HG03103 (cell line): ENCODE measurements at regions not wholly inside any gene's neighbourhood (a gene's known extent, or its start where the extent isn't known, plus 50 kb on each side); places are given as distances from the start of the nearest gene placed in this dataset.

Experiments
- ATAC-seq: cut with Tn5 transposase; IDR thresholded peaks from one replicate; pipeline ENCODE4 v1.9.1; 2021; ENCODE audit warnings: low read depth; ENCODE audit not compliant: unreplicated experiment

DNA sequence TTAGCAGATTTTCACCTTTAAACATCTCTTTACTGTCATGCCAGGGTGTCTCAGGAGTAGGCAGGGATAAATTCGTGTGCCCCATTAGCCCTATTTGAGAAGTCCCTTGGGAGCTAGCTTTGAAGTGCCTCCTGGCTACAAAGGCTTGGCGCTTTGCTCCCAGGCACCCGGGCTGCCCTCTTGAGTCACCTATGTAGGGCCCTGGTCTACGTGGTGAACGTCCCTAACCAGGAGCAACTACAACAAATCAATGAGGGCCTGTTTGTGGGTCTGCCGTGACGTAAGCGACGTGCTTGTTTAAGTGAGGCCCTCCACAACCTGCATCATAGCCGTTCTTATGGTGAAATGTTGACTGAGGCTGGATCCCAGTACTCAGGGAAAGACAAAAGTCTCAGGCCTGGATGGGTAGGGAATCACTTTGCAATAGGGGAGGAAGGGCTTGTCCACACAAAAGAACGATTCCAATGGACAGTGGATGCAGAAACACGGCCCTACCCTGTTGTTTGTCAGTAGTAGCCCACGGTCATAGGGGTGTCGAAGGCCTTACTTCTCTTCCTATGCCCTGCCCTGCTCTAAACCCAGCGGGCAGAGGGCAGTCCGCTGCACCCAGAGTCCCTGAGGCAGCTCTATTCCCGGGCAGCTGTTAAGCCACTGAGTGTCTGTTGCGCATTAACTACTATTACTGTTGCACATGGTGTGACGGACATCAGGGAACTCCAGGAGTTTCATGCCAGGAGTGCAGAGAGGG is 93.9 kb downstream of the INHBB start:
- ATAC-seq: no peak

DNA sequence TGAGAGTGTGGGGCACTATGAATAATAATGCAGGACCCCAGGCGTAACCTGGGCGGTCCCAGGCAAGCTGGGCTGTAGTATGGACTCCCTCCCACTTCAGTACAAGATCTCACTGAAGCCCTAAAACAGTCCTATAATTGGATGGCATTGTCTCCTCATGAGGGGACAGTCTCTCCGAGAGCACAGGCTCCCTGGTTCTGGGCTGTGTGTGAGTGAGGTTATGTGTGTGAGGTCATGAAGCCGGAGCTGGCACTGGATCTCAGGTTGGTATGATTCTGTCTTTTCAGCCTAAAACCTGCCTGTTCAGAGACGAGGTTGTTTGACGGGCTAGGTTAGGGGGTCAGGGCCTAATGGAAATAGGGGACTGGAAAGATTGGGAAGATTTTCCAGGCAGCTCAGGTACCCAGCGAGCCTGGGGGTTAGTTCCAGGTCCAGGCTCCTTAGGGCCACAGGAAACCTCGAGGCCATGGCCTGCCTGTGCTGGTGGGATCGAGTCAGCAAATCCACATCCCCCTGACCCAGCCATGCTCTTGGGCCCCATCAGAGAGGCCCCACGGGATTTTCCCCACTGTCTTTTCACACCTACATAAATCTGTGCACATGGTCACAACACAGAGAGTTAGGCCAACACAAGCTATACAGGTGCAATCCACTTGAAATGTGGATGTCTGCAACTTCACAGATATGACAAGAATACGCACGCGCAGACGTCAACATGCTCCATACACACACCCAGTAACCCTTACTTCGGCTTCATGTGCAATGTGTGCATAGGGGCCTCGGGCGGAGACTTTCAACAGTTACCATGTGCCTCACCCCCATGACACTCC is 94.8 kb downstream of the INHBB start:
- ATAC-seq: no peak

DNA sequence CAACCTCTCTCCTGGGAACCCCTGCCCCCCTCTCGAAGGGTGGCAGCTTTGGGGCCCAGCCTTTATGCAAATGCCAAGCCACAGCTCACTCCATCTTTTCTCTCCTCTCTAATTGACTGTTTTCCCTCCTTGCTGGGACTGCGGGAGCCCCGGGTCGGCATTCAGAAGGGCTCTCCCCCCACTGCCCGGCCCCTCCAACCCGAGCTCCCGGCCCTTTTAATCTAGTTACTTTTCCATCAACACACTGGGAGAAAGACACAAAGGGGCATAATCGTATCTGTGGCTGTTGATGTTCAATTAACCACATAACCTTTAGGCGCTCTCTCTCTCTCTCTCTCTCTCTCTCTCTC is 95.4 kb downstream of the INHBB start:
- ATAC-seq: no peak

DNA sequence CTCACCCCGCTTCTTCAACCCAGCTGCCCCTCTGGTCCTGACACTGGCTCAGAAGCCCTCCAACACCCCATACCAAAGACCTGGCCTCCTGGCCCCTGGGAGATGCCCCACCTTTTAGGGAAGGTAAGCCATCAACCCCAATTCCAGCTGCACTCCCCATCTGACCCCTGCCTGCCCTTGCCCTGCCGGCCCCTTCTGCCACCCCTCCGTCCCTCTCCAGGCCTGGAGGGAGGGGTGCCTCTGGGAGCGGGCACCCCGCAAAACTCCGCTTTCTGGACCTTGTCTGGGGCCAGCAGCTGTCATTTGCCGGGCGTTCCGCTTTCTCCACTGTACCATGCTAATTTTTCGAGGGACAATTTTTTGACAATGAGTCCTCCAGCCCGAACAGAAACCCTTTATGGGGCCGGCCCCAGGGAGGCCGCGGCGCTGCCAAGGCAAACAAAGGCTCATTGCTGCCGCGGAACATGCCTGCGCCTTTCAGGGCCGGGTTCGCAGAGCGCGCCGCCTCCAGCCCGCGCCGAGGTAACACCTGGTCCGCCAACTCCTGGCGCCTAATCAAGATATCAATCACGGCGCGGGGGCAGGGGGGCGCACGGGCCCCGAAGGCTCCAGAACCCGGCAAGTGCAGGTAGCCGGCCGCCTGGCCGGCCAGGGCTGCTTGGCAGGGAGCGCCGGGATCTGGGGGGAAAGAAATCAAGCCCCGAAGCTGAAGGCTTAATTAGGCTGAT is 96.0 kb downstream of the INHBB start:
- ATAC-seq: no peak

DNA sequence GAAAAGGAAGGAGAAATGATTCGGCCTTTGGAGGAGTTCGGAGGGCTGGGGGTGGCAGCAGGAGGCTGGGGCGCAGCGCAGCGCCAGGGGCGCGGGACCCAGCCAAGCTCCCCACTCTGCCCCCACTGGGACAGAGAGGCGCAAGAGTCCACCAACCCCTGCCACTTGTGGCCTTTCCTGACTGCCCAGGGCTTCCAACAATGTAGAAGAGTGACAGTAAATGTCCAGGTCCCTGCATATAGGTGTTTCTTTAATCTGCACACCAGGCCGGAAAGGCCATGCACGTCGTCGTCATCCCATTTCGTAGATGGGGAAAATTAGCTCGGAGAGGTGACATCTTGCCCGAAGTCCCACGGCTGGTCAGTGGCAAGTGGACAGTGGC is 96.6 kb downstream of the INHBB start:
- no peak for ATAC-seq

DNA sequence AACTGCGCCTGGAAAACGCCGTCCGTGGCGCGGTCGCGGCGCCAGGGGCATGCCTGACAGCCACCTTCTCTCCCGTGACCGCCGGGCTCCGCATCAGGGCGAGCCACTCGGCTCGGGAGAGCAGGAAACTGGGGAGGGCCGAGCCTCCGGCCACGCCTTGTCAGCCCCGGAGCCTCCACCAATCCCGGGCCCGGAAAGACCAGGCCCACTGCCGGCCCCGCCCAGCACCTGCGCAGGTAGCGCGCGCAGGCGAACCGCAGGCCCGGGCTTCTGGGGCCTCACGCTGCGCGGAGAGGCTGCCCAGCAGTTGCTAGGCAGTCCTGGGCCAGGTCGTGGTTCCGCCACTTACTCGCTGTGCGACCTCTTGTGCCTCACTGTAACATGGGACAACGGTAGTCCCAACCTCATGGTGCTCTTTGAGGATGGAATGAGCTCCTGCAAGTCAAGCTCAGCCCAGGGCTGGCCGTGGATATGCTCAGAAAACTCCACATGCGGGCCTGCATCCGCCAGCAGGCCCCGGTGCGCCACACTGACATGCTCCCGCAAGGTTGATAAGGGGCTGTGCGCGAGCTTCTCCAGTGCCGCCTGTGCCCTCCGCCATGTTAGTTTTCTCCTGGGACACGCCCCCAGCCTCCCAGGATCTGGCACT is 97.1 kb downstream of the INHBB start:
- no peak for ATAC-seq

DNA sequence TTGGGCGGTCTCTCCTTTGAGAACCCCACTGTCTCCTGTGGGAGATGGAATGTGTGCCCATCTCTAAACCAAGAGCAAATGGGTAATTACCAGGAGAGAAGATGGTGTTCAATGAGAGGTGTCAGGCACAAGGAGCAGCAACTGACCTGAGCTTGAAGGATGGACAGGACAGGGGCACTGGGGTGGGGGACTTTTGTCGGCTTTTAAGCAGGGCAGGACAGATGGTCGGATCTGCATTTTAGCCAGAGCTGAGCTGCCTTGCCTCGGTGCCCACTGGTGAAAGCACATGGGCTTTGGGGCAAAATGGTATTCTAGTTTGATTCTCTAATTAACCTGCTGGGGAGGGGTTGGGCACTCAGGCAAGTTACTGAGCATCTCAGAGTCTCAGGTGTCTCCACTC is 98.0 kb downstream of the INHBB start:
- no peak for ATAC-seq

DNA sequence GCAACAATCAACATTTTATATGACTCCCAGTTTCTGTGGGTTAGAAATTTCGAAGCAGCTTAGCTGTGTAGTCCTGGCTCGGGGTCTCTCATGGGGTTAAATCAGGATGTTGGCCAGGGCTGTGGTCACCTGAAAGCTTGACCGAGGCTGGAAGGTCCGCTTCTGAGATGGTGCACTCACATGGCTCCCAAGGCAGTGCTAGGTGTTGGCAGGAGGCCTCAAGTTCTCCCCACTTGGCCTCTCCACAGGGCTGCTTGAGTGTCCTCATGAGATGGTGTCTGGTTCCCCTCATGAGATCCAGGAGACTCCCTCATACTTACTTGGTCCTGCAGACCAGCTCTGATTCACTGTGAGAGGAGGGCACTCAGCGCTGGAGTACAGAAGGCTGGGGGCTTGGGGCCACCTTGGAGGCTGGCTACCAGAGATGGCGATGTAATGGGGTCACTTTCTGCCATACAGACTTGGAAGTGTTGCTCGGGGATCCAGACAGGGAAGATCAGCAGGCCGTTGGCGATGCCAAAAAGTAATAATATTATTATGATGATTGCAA is 98.8 kb downstream of the INHBB start:
- ATAC-seq: no peak

DNA sequence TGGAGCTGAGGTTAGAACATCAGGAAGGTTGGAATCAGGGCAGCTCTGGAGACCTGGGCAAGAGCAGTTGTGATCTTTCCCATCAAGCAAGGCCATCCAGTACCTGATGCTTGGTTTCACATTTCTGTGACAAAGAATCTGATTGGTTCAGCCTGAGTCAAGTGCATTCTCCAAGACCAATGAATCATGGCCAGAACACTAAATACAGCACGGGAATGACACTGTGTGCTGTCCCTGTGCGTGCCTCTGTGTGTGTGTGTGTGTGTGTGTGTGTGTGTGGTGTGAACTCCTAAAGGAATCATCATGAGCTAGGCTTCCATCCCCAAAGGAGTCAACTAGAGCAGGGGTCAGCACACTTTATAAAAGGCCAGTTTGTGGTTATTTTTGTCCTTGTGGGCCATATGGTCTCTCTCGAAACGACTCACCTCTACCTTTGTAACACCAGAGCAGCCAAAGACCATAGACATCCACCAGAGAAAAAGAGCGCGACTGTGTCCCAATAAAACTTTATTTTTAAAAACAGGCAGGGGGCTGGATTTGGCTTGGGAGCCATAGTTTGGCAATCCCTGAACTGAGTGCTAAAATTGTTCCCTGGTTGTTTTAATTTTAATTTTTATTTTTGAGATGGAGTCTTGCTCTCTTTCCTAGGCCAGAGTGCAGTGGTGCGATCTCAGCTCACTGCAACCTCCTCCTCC is 99.7 kb downstream of the INHBB start:
- no peak for ATAC-seq

DNA sequence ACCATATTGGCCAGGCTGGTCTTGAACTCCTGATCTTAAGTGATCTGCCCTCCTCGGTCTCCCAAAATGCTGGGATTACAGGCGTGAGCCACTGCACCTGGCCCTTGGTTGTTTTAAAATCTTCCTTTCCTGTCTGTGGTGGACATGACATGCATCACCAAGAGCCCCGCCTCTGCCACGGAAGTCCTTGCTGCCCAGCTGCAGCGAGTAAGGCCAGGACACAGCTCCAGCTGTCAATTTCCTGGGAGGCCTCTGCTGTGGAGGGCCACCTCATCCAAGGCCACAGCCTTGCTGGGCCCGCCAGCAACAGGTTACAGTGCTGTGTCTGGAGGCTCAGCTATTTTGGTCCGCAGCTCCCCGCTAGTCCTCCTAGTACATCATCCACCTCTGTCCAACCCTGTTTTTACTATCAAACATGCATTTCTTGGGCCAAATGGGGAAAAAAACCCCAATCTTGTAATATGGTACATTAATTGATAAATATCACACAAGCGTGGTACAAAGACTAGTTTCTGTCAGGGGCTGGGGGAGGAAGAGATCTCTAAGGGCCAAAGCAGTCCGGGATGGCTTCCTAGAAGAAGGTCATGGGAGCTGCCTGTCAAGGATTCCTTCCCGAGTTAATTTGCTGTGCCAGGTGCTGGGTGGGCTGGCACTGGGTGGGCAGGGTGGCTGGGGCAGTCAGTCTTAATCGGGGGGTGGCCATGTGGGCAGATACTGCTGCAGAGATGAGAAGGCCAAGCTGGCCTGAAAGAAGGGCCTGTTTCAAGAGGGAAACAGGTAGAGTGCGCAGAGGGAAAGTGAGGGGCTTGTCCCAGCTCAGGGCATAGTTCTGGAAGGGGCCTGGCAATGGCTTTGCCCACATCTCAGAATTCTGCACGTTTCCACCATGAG is 100.5 kb downstream of the INHBB start:
- ATAC-seq: no peak

DNA sequence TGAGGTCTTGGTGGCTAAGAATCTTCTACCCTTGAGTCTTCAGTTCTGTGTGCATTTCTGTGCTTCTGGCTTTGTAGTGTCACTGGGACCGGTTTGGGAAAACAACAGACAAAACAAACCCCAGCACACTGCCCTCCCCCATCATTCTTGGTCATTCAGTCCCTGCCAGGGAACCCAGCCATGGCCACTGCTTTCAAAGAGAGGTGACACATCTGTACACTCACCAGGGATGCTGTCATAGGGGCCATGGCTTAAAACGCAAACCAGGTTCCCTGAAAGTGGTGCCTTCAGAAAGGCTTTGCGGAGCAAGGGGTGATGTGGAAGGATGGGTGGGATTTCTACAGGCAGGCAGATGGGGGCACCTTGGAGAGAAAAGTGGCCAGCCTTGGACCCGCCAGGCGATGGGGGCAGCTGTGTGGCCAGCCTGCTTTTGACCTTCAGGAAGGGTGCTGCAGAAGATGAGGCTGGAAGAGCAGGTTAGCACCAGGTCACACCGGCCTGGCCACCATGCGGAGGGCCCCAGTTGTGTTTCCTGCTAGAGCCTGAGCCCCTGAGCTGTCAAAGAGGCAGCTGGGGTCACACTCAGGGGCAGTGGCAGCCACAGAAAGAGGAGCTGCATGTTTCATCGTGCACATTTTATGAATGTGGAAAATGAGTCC is 101.3 kb downstream of the INHBB start:
- no peak for ATAC-seq

DNA sequence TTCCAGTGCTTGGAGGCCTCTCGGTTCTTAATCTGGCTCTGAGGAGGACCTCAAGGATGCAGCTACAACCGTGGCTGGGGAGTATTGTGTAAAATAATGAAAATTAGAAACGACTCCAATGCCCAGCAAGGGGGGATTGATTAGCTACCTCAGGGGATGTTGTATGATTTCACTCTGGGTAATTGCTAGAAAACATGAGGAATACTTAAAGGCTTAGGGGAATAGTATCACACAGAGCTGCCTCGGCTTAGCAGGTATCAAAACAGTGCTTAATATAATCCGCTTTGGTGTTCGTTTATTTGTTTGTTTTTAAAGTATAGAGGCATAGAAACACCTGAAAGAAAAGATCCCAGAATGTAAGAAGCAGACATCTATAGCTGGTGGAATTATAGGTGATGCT is 102.5 kb downstream of the INHBB start:
- ATAC-seq: no peak

DNA sequence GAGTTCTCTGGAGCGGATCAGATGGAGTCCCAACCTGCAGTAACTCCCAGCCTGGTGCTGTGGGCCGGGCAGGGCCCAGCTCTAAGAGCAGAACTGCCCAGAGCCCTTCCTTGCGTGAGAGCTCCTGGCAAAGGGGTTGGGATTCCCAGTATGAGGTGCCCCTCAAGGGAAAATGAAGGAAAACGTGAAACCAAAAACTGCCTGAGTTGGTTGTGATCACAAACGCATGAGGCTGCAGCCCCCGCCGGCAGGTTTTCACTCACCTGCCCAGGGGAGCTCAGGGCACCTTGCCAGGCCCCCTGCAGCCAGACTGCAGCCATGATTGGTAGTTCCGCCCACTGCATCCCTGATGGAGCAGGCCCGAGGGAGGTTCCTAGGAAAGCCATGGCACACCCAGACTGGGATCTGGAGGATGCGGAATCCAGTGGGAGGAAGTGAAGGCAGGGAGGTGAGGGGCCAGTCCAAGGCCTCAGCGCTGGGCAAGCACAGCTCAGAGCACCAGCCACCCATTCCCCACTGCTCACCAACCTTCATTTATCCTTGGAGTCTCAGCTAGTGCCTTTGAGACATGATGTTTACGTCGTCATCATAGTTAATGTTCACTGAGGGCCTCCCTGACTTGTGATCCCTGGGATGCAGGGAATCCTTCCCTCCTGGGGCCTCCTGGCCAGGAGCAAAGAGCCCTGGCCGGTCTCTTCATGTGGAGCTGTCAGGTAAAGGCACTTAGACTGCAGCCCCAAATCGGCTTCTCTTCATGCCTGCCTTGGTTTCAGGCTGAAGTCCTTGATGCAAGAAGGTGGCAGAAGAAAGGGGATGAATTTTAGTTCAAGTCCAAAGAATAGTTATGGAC is 103.2 kb downstream of the INHBB start:
- no peak for ATAC-seq

DNA sequence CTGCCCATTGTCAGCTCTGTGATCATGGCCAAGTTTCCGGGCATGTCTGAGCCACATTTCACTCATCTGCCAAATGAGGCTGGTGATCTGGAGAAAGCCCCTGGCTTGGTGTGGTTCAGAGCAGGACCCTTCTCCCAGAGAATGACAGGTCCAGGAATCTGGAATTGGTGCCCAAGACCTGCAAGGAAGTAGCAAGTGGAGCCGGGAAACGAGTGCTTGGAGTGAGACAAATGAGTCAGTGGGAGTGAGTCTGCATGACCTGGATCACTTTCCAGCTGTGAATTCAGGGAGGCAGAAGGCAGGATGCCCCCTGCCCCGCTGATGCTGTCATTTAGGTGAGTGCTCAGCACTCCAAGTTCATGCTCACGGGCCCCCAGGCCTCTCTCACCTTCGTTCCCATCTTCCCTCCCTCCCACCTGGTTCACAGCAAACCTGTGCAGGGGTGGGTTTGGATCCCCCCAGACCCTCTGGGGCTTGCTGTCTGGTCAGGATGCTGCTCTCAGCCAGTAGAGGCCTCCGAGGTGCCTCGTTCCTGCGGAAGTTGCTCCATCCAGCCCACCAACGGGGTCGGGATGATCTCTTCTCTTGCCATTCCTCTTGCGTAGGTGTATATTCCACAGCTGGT is 104.4 kb downstream of the INHBB start:
- ATAC-seq: no peak

DNA sequence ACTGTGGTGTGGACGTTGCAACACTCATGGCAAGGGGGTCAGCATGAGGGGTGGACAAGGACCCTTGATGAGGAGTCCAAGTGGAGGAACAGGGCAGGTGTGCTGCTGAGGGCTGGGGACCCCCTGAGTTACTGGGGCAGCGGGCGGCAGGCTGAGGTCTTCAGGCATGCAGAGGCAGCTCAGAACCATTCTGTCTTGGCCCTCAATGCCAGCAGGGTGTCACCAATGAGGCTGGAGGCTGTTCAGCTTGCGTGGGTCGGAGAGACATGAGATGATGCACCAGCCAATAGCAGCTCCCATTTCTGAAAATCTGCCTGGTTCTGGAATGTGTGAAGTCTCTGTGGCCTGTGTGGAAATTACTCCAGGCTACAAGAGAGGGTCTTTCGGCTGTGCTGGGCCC is 105.4 kb downstream of the INHBB start:
- no peak for ATAC-seq

DNA sequence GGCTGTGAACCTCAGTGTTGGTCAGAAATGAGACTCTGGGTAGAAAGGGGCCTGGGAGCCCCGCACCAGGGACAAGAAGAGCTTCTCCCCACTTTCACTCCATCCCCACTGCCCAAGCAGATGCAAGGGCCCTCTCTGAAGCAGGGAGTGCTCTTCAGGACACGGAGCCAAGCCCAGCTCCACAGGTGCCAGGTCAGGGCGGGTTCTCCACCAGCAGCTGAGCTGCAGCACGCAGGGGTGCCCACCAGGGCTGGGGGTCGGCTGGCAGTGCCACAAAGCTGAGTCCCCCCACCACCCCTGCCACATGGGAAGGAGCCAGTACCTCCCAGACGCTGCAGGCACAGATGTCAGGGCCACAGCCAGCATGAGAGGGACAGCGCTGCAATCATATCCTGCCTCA is 106.2 kb downstream of the INHBB start:
- no peak for ATAC-seq

DNA sequence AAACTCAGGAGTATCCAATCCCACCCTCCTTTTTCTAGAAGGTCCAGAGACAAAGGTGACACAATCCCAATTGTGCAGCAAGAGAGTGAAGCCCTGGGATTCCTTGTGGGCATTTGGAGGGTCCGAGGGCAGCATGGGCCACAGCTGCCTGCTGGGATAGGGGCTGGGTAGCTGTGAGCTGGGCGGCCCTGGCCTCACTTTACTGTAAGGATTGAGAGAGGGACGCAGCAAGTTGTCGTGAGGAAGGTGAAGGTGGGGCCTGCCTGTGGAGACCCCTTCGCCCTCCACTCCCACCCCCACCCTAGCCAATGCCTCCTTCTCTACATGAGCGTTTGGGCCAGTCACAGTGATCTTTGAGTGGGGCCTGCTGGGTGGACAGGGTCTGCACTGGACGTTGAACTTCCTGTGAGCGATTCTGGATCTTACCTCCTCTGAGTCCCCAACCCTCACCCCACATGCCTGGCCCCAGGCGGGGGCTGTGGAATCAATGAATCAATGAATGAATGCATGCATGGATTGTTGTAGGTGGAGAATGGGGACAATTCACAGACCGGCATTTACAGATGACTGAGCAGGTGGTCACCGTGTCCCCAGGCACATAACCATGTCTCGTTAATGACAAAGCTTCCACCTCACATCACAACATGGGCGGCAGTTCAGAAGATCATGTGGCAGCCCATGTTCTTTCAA is 107.2 kb downstream of the INHBB start:
- ATAC-seq: no peak
